Neural cell (in vitro differentiated cells): ENCODE measurements at regions not wholly inside any gene's neighbourhood (a gene's known extent, or its start where the extent isn't known, plus 50 kb on each side); places are given as distances from the start of the nearest gene placed in this dataset.

Source experiments
- H2AFZ ChIP-seq: fragments of 200-600, 300-800 bp; sonication (generic), shearing (Covaris generic); 2 replicates; pipeline ENCODE4 v1.6.0; 2014; ENCODE audit warnings: low read depth, mild to moderate bottlenecking, antibody characterized with exemption, low read length, moderate library complexity
- H3F3A ChIP-seq: fragments of 200-600 bp; shearing (Covaris generic); 2 replicates; pipeline ENCODE4 v1.6.1; 2016; ENCODE audit warnings: mild to moderate bottlenecking, moderate library complexity, mixed read lengths, antibody characterized with exemption, low read length; ENCODE audit not compliant: insufficient read depth, poor library complexity, severe bottlenecking
- H3K27ac ChIP-seq: fragments of 200-600, 300-800 bp; sonication (generic), shearing (Covaris generic); 2 replicates; pipeline ENCODE4 v1.5.1; 2014; ENCODE audit warnings: mild to moderate bottlenecking, low read length, moderate library complexity
- H3K27me3 ChIP-seq: fragments of 300-800, 200-600 bp; sonication (generic), shearing (Covaris generic); 2 replicates; pipeline ENCODE4 v1.6.0; 2014; ENCODE audit warnings: mild to moderate bottlenecking, low read depth, low read length, moderate library complexity; ENCODE audit not compliant: insufficient read depth
- H3K36me3 ChIP-seq: fragments of 300-800, 200-600 bp; sonication (generic), shearing (Covaris generic); 2 replicates; pipeline ENCODE4 v1.5.1; 2014; ENCODE audit warnings: mild to moderate bottlenecking, antibody characterized with exemption, low read length, moderate library complexity; ENCODE audit not compliant: insufficient read depth
- H3K4me2 ChIP-seq: fragments of 300-800, 200-600 bp; sonication (generic), shearing (Covaris generic); 2 replicates; pipeline ENCODE4 v1.6.0; 2014; ENCODE audit warnings: mild to moderate bottlenecking, low read length
- H3K4me3 ChIP-seq: fragments of 300-800, 200-600 bp; sonication (generic), shearing (Covaris generic); 2 replicates; pipeline ENCODE4 v1.5.1; 2014; ENCODE audit warnings: mild to moderate bottlenecking, low read length, moderate library complexity
- H3K79me2 ChIP-seq: fragments of 200-600 bp; shearing (Covaris generic); replicated peaks from 2 replicates; pipeline ENCODE4 v1.6.0; 2014; ENCODE audit warnings: mild to moderate bottlenecking, low read length, moderate library complexity; ENCODE audit not compliant: insufficient read depth
- H3K9ac ChIP-seq: fragments of 300-800, 200-600 bp; sonication (generic), shearing (Covaris generic); 2 replicates; pipeline ENCODE4 v1.6.1; 2016; ENCODE audit warnings: mild to moderate bottlenecking, low read length, mixed read lengths
- H3K9me2 ChIP-seq: fragments of 200-600 bp; shearing (Covaris generic); 2 replicates; pipeline ENCODE4 v1.6.1; 2016; ENCODE audit warnings: mild to moderate bottlenecking, low read length, mixed read lengths; ENCODE audit not compliant: insufficient read depth
- H3K9me3 ChIP-seq: fragments of 200-600, 300-800 bp; sonication (generic), shearing (Covaris generic); 2 replicates; pipeline ENCODE4 v1.6.1; 2016; ENCODE audit warnings: mild to moderate bottlenecking, mixed run types, low read length, moderate library complexity, mixed read lengths
- H4K20me1 ChIP-seq: fragments of 200-600 bp; shearing (Covaris generic); 2 replicates; pipeline ENCODE4 v1.6.1; 2016; ENCODE audit warnings: mild to moderate bottlenecking, mixed run types; ENCODE audit not compliant: insufficient read depth
- CTCF ChIP-seq: fragments of 450-650 bp; IDR thresholded peaks from 2 replicates; pipeline ENCODE4 v1.5.1; 2014; ENCODE audit warnings: antibody characterized with exemption, mild to moderate bottlenecking, moderate library complexity; ENCODE audit not compliant: poor library complexity, severe bottlenecking
- EP300 ChIP-seq: fragments of 450-650 bp; conservative IDR thresholded peaks from 2 replicates; pipeline ENCODE4 v1.6.1; 2014; ENCODE audit warnings: antibody characterized with exemption, mild to moderate bottlenecking, moderate library complexity; ENCODE audit not compliant: poor library complexity, severe bottlenecking
- EZH2 ChIP-seq: fragments of 200-600, 300-800 bp; shearing (Covaris generic), sonication (generic); IDR thresholded peaks from 2 replicates; pipeline ENCODE4 v1.6.1; 2014; ENCODE audit warnings: antibody characterized with exemption, low read length, borderline replicate concordance, mild to moderate bottlenecking; ENCODE audit not compliant: insufficient read depth, poor library complexity, severe bottlenecking
- MXI1 ChIP-seq: fragments of 450-650 bp; conservative IDR thresholded peaks from 2 replicates; pipeline ENCODE4 v1.6.1; 2014; ENCODE audit warnings: antibody characterized with exemption, mild to moderate bottlenecking; ENCODE audit not compliant: poor library complexity, severe bottlenecking
- POLR2AphosphoS5 ChIP-seq: IDR thresholded peaks from 2 replicates; pipeline ENCODE4 v1.6.1; 2012
- RAD21 ChIP-seq: fragments of 450-650 bp; conservative IDR thresholded peaks from 2 replicates; pipeline ENCODE4 v1.6.1; 2014; ENCODE audit warnings: antibody characterized with exemption, mild to moderate bottlenecking, moderate library complexity
- REST ChIP-seq: IDR thresholded peaks from 2 replicates; pipeline ENCODE4 v1.6.1; 2012; ENCODE audit warnings: borderline replicate concordance
- SMC3 ChIP-seq: fragments of 450-650 bp; conservative IDR thresholded peaks from 2 replicates; pipeline ENCODE4 v1.6.1; 2014; ENCODE audit warnings: antibody characterized with exemption, mild to moderate bottlenecking, moderate library complexity; ENCODE audit not compliant: poor library complexity
- TAF1 ChIP-seq: IDR thresholded peaks from 2 replicates; pipeline ENCODE4 v1.6.1; 2012; ENCODE audit warnings: low read depth

- Histone ChIP-seq H3K36me3 (no peaks in the 10 kb centered on the region), H3K4me3 (no peak overlapping the region), H3K27ac (no peak overlapping the region), H4K20me1 (no peaks in the 10 kb centered on the region), H3K9me3 (no peaks in the 10 kb centered on the region), H3K79me2 (no peaks in the 10 kb centered on the region), H3K4me2 (no peak overlapping the region), H3K9me2 (no peaks in the 10 kb centered on the region), H3K9ac (no peak overlapping the region), H3K27me3 (no peaks in the 10 kb centered on the region), H3F3A (peaks cover 4% of the 10 kb centered on the region), H2AFZ (no peak overlapping the region)
- TF ChIP-seq TAF1 (no peak), EP300 (no peak), SMC3 (no peak), MXI1 (no peak), REST (no peak), RAD21 (no peak), POLR2AphosphoS5 (no peak), CTCF (no peak), EZH2 (no peak)
Measured at GRCh38 chr4:59938166-59938565, 1262.0 kb upstream of the ADGRL3 start.

- H3K27ac ChIP-seq: no peak overlapping the region
- H3K9me3 ChIP-seq: no peaks in the 10 kb centered on the region
- no peak overlapping the region for H3K9ac ChIP-seq
- H3K4me2 ChIP-seq: no peak overlapping the region
- H3K9me2 ChIP-seq: no peaks in the 10 kb centered on the region
- H4K20me1 ChIP-seq: no peaks in the 10 kb centered on the region
- H3K4me3 ChIP-seq: no peak overlapping the region
- H3K36me3 ChIP-seq: no peaks in the 10 kb centered on the region
- H3K79me2 ChIP-seq: no peaks in the 10 kb centered on the region
- no peak overlapping the region for H2AFZ ChIP-seq
- TF ChIP-seq EZH2: no peak
- no peak for TF ChIP-seq MXI1
- TF ChIP-seq EP300: no peak
- TF ChIP-seq REST: no peak
- TF ChIP-seq RAD21: no peak
- no peaks in the 10 kb centered on the region for H3K27me3 ChIP-seq
- H3F3A ChIP-seq: no peaks in the 10 kb centered on the region
Measured at GRCh38 chr4:59945277-59945676, 1254.8 kb upstream of the ADGRL3 start.
